ENCODE measurements at regions not wholly inside any gene's neighbourhood (a gene's known extent, or its start where the extent isn't known, plus 50 kb on each side); places are given as distances from the start of the nearest gene placed in this dataset.
"Not testable (repeated sequence)": the region's sequence is repeated elsewhere in the genome, so short reads cannot be mapped to it uniquely, and the experiment has no call there.

DNA sequence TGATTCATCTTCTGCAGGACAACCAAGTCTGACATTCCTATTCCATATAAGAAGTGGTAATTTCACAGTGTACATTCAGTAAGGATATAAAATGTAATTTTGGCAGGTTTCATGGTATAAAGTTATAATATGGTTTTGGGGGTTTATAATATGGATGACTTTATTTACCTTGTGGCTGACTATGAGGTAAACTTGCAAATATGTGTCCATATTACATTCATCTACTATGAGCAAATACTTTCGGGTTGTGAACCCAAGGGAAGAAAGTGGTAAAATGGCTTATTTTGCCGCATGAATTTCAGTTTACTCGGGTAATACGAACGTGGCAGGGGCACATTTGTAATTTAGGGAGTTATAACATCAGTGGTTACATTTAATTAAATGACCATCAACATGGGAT is 86.7 kb upstream of the TNFSF11 start:
- H3K4me3 ChIP-seq (ENCODE audit: low read depth, low read length) = no peak overlapping the region
- TF ChIP-seq, protein P1, sequence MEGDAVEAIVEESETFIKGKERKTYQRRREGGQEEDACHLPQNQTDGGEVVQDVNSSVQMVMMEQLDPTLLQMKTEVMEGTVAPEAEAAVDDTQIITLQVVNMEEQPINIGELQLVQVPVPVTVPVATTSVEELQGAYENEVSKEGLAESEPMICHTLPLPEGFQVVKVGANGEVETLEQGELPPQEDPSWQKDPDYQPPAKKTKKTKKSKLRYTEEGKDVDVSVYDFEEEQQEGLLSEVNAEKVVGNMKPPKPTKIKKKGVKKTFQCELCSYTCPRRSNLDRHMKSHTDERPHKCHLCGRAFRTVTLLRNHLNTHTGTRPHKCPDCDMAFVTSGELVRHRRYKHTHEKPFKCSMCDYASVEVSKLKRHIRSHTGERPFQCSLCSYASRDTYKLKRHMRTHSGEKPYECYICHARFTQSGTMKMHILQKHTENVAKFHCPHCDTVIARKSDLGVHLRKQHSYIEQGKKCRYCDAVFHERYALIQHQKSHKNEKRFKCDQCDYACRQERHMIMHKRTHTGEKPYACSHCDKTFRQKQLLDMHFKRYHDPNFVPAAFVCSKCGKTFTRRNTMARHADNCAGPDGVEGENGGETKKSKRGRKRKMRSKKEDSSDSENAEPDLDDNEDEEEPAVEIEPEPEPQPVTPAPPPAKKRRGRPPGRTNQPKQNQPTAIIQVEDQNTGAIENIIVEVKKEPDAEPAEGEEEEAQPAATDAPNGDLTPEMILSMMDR (conservative IDR thresholded peaks at IDR 0.05; ENCODE audit: low read depth, low read length) = no peak
- DNase-seq (ENCODE audit: low read depth) = peak; percentile 82

DNA sequence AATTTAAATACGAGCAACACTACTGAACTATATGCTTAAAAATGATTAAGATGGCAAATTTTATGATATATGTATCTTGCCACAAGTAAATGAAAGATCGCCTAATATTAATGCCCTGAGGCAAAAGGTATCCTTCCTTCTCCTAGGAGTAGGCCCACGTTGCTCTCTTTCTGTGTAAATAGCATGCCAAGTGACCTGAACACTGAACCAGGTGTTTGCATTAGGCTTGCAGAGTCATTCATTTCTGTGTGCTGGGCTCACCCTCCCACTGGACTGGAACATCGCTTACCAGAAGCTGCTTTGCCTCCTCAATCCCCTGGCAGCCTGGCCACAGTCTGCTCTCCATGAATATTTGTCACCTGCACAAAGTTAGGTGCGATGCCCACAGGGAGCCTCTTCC is 83.3 kb upstream of the TNFSF11 start:
- TF ChIP-seq, protein P1 (conservative IDR thresholded peaks at IDR 0.05; ENCODE audit: low read depth, low read length) = no peak
- DNase-seq (ENCODE audit: low read depth) = no peak
- no peak overlapping the region for H3K4me3 ChIP-seq (ENCODE audit: low read depth, low read length)

GRCh38 chr13:42492372-42492920 is 81.5 kb upstream of the TNFSF11 start:
- no peak for DNase-seq (ENCODE audit: low read depth)
- TF ChIP-seq, protein P1 (conservative IDR thresholded peaks at IDR 0.05; ENCODE audit: low read depth, low read length) = no peak
- no peak overlapping the region for H3K4me3 ChIP-seq (ENCODE audit: low read depth, low read length)

DNA sequence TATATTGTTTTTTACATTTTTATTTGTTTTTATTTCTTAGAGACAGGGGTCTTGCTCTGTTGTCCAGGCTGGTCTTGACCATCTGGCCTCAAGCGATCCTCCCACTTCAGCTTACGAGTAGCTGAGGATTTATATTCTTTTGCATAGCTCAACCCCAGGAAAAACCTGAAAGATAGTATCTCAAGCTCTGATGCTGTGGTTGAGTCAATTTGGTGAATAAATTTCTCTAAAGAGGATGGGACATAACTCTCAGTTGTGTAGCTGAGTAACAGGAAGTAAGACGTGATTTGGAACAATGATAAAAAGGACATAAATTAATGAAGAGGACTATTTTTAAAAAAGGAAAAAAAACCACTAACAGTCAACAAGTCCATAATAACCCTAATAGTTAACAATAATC is 79.8 kb upstream of the TNFSF11 start:
- no peak overlapping the region for H3K4me3 ChIP-seq (ENCODE audit: low read depth, low read length)
- DNase-seq (ENCODE audit: low read depth) = no peak
- TF ChIP-seq, protein P1 (conservative IDR thresholded peaks at IDR 0.05; ENCODE audit: low read depth, low read length) = no peak

DNA sequence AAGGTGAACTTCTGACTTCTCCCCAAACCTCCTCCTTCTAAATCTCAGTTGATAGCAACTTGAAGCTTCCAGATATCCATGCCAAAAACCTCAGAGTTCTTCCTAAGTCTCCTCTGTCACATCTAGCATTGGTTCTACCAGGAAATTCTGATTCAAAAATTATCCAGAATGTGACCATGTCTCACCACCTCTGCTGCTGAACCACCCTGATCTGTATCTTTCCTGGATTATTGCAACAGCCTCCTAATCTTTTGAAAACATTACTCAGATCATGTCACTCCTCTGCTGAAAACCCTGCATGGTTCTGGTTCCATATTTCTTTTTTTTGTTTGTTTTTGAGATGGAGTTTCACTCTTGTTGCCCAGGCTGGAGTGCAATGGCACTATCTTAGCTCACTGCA is 78.7 kb upstream of the TNFSF11 start:
- DNase-seq (ENCODE audit: low read depth) = peak; percentile 43
- TF ChIP-seq, protein P1 (conservative IDR thresholded peaks at IDR 0.05; ENCODE audit: low read depth, low read length) = no peak
- no peak overlapping the region for H3K4me3 ChIP-seq (ENCODE audit: low read depth, low read length)

- TF ChIP-seq, protein P1 (conservative IDR thresholded peaks at IDR 0.05; ENCODE audit: low read depth, low read length) = no peak
- no peak overlapping the region for H3K4me3 ChIP-seq (ENCODE audit: low read depth, low read length)
- DNase-seq (ENCODE audit: low read depth) = no peak
These were observed 78.2 kb upstream of the TNFSF11 start for GRCh38 chr13:42495751-42496150.

GRCh38 chr13:42496926-42497554 is 76.9 kb upstream of the TNFSF11 start:
- not testable (repeated sequence) for H3K4me3 ChIP-seq (ENCODE audit: low read depth, low read length); DNase-seq (ENCODE audit: low read depth)

Data from choroid plexus epithelial cell (primary cell).